Ascending aorta (tissue), 2 donors: ENCODE measurements at regions not wholly inside any gene's neighbourhood (a gene's known extent, or its start where the extent isn't known, plus 50 kb on each side); places are given as distances from the start of the nearest gene placed in this dataset.

Experiments
- DNase-seq, 2 donors: peaks; one replicate each; pipeline ENCODE4 v3.0.0-alpha.2; 2019; ENCODE audit warnings: low spot score in 2 of 2
- H3K27ac ChIP-seq, 2 donors: fragments of 200-600 bp; sonication (generic); one replicate each; pipeline ENCODE4 v1.5.1; 2016 to 2017; ENCODE audit warnings: mild to moderate bottlenecking in 1 of 2
- H3K27me3 ChIP-seq: fragments of 200-600 bp; sonication (generic); one replicate; pipeline ENCODE4 v1.5.1; 2017
- H3K36me3 ChIP-seq, 2 donors: fragments of 200-600 bp; sonication (generic); one replicate each; pipeline ENCODE4 v1.5.1; 2016
- H3K4me1 ChIP-seq, 2 donors: fragments of 200-600 bp; sonication (generic); one replicate each; pipeline ENCODE4 v1.5.1; 2016 to 2017; ENCODE audit warnings: mild to moderate bottlenecking in 1 of 2
- H3K4me3 ChIP-seq, 2 donors: fragments of 200-600 bp; sonication (generic); one replicate each; pipeline ENCODE4 v1.5.1; 2016 to 2017; ENCODE audit warnings: mild to moderate bottlenecking in 1 of 2
- H3K9me3 ChIP-seq, 2 donors: fragments of 200-600 bp; sonication (generic); one replicate each; pipeline ENCODE4 v1.5.1; 2016
- CTCF ChIP-seq, 3 experiments: fragments of 200-600 bp in 2 of 3; fragments of 450-650 bp in 1 of 3; sonication (generic) in 2 of 3; IDR thresholded peaks; one replicate each; pipeline ENCODE4 v1.5.1; 2016 to 2019; ENCODE audit warnings: antibody characterized with exemption in 3 of 3, mild to moderate bottlenecking in 1 of 3, moderate library complexity in 1 of 3
- intact Hi-C: fragments of 100-400 bp; cut with DNase I; formaldehyde crosslinking; loops from one replicate; pipeline ENCODE4 v1.15.1; 2023

GRCh38 chr13:33617055-33617454 lies 200.9 kb upstream of the RFC3 start:
- H3K4me3 ChIP-seq: no peak overlapping the region
- no peak overlapping the region for H3K27ac ChIP-seq
- intact Hi-C loops: loop anchor here (10.0 kb wide), 1 partner anchor 502 kb away; no protein-coding TSS in a partner anchor
- H3K36me3 ChIP-seq: no peaks in the 10 kb centered on the region
- no peak for DNase-seq
- H3K27me3 ChIP-seq: no peaks in the 10 kb centered on the region
- peaks cover 0 to 3% of the 10 kb centered on the region in 2 donors for H3K4me1 ChIP-seq
- H3K9me3 ChIP-seq: no peaks in the 10 kb centered on the region
- no peak for TF ChIP-seq CTCF (IDR thresholded peaks at IDR 0.05)

- no peak for TF ChIP-seq CTCF (IDR thresholded peaks at IDR 0.05)
Observed at GRCh38 chr13:33624253-33624652, 193.7 kb upstream of the RFC3 start.

GRCh38 chr13:33624740-33625139 lies 193.2 kb upstream of the RFC3 start:
- intact Hi-C loops: no loop called here

More at GRCh38 chr13:33624253-33624652, 193.7 kb upstream of the RFC3 start:
- Histone ChIP-seq H3K36me3 (no peaks in the 10 kb centered on the region), H3K27ac (no peak overlapping the region), H3K4me3 (no peak overlapping the region), H3K9me3 (no peaks in the 10 kb centered on the region), H3K27me3 (no peaks in the 10 kb centered on the region), H3K4me1 (no peaks in the 10 kb centered on the region)
- intact Hi-C loops: no loop called here
- no peak for DNase-seq

GRCh38 chr13:33626407-33626806 lies 191.5 kb upstream of the RFC3 start:
- H3K27me3 ChIP-seq: no peaks in the 10 kb centered on the region
- H3K4me1 ChIP-seq: no peaks in the 10 kb centered on the region
- H3K27ac ChIP-seq: no peak overlapping the region
- no peaks in the 10 kb centered on the region for H3K36me3 ChIP-seq
- no peak for TF ChIP-seq CTCF (IDR thresholded peaks at IDR 0.05)
- H3K4me3 ChIP-seq: no peak overlapping the region
- intact Hi-C loops: no loop called here
- no peak for DNase-seq
- H3K9me3 ChIP-seq: no peaks in the 10 kb centered on the region

More at GRCh38 chr13:33624740-33625139, 193.2 kb upstream of the RFC3 start:
- Histone ChIP-seq H3K4me3 (no peak overlapping the region), H3K27me3 (no peaks in the 10 kb centered on the region), H3K4me1 (no peaks in the 10 kb centered on the region), H3K27ac (no peak overlapping the region), H3K9me3 (no peaks in the 10 kb centered on the region), H3K36me3 (no peaks in the 10 kb centered on the region)
- no peak for DNase-seq
- no peak for TF ChIP-seq CTCF (IDR thresholded peaks at IDR 0.05)

- intact Hi-C loops: no loop called here
- Histone ChIP-seq H3K27me3 (no peaks in the 10 kb centered on the region), H3K36me3 (no peaks in the 10 kb centered on the region), H3K27ac (no peak overlapping the region), H3K4me3 (no peak overlapping the region), H3K9me3 (no peaks in the 10 kb centered on the region), H3K4me1 (no peaks in the 10 kb centered on the region)
- no peak for TF ChIP-seq CTCF (IDR thresholded peaks at IDR 0.05)
- DNase-seq: no peak
Observed at GRCh38 chr13:33628662-33629061, 189.3 kb upstream of the RFC3 start.
